ACC112 (cell line): ENCODE measurements at regions not wholly inside any gene's neighbourhood (a gene's known extent, or its start where the extent isn't known, plus 50 kb on each side); places are given as distances from the start of the nearest gene placed in this dataset.

Experiments used
- H2AFZ ChIP-seq: fragments of 200-600 bp; sonication (generic); one replicate; pipeline ENCODE4 v1.6.0; 2017; ENCODE audit warnings: antibody characterized with exemption, low read length; ENCODE audit not compliant: unreplicated experiment
- H3K27ac ChIP-seq: fragments of 200-600 bp; sonication (generic); 2 replicates; pipeline ENCODE4 v1.5.1; 2014; ENCODE audit warnings: low read depth, mild to moderate bottlenecking, antibody characterized with exemption, low read length, moderate library complexity
- H3K27me3 ChIP-seq: fragments of 200-600 bp; sonication (generic); 2 replicates; pipeline ENCODE4 v1.6.1; 2014; ENCODE audit warnings: mild to moderate bottlenecking, antibody characterized with exemption, low read length, moderate library complexity, mixed read lengths; ENCODE audit not compliant: insufficient read depth
- H3K36me3 ChIP-seq: fragments of 200-600 bp; sonication (generic); 2 replicates; pipeline ENCODE4 v1.6.1; 2016; ENCODE audit warnings: mild to moderate bottlenecking, antibody characterized with exemption, low read length, moderate library complexity, mixed read lengths; ENCODE audit not compliant: insufficient read depth
- H3K4me1 ChIP-seq: fragments of 200-600 bp; sonication (generic); one replicate; pipeline ENCODE4 v1.6.1; 2016; ENCODE audit warnings: low read length, mixed read lengths; ENCODE audit not compliant: insufficient read depth, unreplicated experiment, control insufficient read depth
- H3K4me3 ChIP-seq: fragments of 200-600 bp; sonication (generic); 2 replicates; pipeline ENCODE4 v1.5.1; 2014; ENCODE audit warnings: mild to moderate bottlenecking, low read depth, low read length
- H3K79me2 ChIP-seq: fragments of 200-600 bp; sonication (generic); one replicate; pipeline ENCODE4 v1.6.0; 2016; ENCODE audit warnings: low read length; ENCODE audit not compliant: control insufficient read depth, unreplicated experiment, insufficient read depth

DNA sequence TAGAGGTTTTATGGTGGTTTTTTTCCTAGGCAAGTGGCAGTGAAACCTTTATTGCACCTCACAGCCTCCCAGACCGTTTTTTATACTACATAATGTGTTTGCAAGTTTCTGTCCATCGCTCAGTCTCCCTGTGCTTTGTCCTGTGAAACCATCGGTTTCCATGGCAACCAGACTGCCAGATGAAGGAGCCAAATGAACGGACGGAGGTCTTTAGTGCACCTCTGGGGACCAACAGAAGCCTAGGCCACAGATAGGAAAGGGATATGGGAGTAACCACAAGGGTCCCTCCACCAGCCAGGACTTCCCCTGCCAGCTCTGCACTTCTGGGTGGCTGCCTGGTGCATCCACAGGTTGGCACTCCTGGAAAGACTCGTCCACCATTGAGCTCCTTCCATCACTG is 165.0 kb downstream of the CHST1 start:
- Histone ChIP-seq H2AFZ (no peak overlapping the region), H3K27ac (no peak overlapping the region), H3K4me3 (no peak overlapping the region), H3K27me3 (peaks cover 42% of the 10 kb centered on the region), H3K4me1 (peaks cover 7% of the 10 kb centered on the region), H3K36me3 (no peaks in the 10 kb centered on the region), H3K79me2 (no peaks in the 10 kb centered on the region)

DNA sequence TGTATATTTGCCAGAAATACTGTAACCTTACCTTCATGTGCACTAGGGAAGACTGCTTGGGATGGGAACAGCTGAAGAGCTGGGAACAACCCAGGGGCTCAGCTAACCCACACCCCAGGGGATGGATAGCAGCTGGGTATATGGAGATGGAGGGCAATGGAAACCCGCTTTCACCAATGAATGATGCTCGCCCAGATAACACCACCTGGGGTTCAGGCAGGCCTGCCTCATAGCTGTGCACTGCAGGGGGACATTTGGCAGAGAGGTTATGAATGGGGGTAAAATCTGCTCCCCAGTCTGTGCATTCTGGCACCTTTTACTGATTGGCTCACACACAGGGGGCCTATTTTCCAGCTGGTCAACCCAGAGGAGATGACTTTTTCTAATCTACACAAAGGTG is 170.7 kb downstream of the CHST1 start:
- Histone ChIP-seq H3K79me2 (no peaks in the 10 kb centered on the region), H3K36me3 (no peaks in the 10 kb centered on the region), H3K4me1 (no peaks in the 10 kb centered on the region), H3K4me3 (no peak overlapping the region), H2AFZ (no peak overlapping the region), H3K27me3 (peaks cover 90% of the 10 kb centered on the region), H3K27ac (no peak overlapping the region)

DNA sequence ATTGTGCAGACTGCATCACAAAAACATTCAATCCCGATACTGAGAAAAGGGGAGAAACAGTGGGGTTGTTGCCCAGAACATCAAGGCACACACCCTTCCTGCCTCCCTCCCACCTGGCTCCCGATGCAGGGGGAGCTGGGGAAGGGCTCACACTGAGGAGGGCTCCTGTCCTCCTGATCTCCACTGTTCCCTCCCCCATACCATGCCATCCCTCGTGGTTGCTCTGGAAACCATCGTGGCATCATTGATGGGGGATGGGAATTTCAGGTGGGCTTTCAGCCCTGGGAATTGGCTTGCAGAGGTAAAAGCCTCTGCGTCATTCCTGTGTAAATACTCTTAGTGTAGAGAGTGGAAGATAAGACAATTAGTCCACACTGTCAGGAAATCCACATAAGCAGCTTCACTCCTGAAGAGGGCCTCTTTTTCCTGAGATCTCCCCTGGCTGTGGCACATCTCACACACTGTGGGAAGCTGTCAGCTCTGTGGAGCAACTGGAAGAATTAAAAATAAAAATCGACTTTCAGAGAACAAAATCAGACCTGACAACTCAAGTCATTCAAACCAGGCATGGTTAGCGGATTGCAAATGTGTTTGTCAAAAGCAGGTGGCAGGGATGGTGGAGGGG is 176.0 kb downstream of the CHST1 start:
- Histone ChIP-seq H3K27me3 (peaks cover 48% of the 10 kb centered on the region), H3K27ac (no peak overlapping the region), H2AFZ (no peak overlapping the region), H3K79me2 (no peaks in the 10 kb centered on the region), H3K4me1 (peaks cover 9% of the 10 kb centered on the region), H3K36me3 (no peaks in the 10 kb centered on the region), H3K4me3 (no peak overlapping the region)

DNA sequence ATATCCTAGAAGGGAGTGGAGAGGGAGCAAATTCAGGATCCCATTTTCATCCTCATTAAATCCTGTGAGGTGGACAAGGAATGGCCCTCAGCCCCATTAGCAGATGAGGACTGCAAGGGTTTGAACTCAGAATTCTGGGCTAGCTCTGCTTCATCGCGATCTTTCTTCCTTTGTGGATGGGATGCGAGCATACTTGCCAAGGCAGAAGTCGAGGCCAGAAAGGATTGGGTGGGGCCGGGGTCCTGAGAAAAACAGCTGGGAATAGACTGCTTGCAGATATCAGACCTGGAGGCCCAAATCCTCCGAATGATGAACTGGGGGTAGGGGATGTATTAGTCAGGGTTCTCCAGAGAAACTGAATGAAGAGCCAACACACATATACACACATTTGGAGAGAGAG is 179.0 kb downstream of the CHST1 start:
- no peaks in the 10 kb centered on the region for H3K79me2 ChIP-seq
- H3K27ac ChIP-seq = no peak overlapping the region
- H3K27me3 ChIP-seq = peaks cover 28% of the 10 kb centered on the region
- H2AFZ ChIP-seq = no peak overlapping the region
- no peaks in the 10 kb centered on the region for H3K36me3 ChIP-seq
- no peak overlapping the region for H3K4me3 ChIP-seq
- H3K4me1 ChIP-seq = peaks cover 17% of the 10 kb centered on the region

DNA sequence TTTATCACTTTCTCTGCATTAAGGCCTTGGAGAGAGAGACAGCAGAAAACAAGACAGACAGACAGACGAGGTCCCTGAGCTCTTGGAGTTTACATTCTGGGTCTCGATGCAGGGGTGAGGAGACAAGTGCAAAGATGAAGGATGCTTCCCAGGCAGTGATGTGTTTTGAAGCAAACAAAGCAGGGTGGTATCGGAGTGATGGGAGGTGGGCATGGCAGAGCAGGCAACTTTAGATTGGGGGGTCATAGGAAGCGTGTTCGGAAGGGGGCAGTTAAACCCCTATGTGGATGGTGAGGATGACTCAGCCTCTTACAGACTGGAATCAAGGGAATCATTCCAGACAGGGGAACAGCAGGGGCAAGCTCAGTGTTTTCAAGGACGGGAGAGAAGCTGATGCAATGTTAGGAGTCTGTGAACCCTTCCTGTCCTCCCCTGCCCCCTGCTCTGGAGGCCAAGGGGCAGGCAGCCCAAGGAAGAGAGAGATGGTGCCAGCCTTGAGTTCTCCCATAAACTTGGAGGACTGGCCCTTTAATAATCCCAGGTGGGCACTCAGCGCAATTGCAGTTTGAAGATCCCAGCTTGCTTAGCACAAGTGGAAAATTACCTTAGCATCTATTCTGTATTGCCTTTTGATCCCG is 180.2 kb downstream of the CHST1 start:
- Histone ChIP-seq H3K79me2 (no peaks in the 10 kb centered on the region), H2AFZ (no peak overlapping the region), H3K36me3 (no peaks in the 10 kb centered on the region), H3K4me1 (peaks cover 17% of the 10 kb centered on the region), H3K27ac (no peak overlapping the region), H3K27me3 (peaks cover 25% of the 10 kb centered on the region), H3K4me3 (no peak overlapping the region)

DNA sequence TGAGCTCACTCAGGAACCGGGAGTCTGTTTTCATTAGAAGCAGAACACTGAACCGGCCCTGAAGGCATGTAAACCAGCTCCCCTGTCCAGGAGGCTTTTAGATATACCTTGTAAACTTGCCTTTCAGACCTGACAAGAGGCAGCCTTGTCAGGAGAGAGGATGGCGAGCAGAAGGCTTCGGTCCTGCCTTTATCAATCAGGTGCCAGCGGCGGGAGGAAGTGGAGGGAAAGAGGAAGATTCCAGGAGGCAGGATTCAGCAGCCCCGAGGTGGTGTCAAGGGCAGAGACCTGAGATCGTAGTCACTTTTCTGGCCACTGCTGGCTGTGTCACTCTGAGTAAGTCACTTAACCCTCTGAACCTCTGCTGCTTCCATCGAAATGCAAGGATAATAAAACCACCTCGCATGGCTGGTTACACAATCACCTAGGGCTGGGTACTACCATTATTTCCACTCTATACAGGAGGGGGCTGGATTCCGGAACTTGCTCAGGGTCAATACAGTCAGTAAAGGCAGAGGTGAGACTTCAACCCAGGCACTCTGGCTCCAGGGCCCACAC is 181.0 kb downstream of the CHST1 start:
- Histone ChIP-seq H3K27ac (no peak overlapping the region), H3K4me1 (peaks cover 17% of the 10 kb centered on the region), H2AFZ (no peak overlapping the region), H3K27me3 (peaks cover 28% of the 10 kb centered on the region), H3K36me3 (no peaks in the 10 kb centered on the region), H3K4me3 (no peak overlapping the region), H3K79me2 (no peaks in the 10 kb centered on the region)

DNA sequence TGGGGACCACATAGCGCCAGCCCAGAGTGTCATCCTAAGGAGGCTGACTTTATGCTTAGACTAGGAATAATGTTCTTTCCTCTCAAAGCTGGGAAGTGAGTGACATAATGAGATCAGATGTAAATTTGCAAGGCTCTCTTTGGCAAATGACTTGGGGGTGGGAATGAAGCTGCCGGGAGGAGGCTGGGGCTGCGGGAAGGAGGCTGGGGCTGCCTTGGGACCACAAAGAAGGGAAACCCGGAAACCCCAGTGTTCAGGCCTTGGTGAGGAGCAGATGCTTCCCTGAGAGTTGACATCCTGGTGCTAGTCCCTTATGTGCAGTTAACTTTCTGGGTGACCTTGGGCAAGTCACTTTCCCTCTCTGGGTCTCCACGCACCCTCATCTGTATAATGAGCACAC is 182.0 kb downstream of the CHST1 start:
- Histone ChIP-seq H3K4me3 (no peak overlapping the region), H3K4me1 (peaks cover 17% of the 10 kb centered on the region), H3K27me3 (peaks cover 29% of the 10 kb centered on the region), H2AFZ (no peak overlapping the region), H3K27ac (no peak overlapping the region), H3K79me2 (no peaks in the 10 kb centered on the region), H3K36me3 (no peaks in the 10 kb centered on the region)

DNA sequence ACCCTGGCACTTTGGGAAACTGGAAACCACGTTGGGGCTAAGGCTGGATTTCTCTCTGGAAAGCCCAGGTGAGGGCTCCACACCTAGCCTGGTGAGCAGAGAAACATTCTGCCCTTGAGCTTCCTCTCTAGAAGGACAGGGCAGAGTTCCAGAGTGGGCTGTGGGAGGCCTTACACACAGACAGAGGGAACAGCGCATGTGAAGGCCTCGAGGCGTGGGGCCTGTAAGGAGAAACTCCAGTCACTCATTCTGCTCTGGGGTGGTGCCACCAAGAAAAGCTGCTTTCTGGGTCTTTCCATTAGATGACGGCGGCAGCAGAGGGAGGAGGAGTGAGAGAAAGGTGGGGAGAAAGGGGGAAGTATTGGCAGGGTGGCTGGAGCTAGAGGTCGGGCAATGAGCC is 183.1 kb downstream of the CHST1 start:
- no peak overlapping the region for H2AFZ ChIP-seq
- peaks cover 35% of the 10 kb centered on the region for H3K27me3 ChIP-seq
- H3K36me3 ChIP-seq = no peaks in the 10 kb centered on the region
- peaks cover 17% of the 10 kb centered on the region for H3K4me1 ChIP-seq
- H3K27ac ChIP-seq = no peak overlapping the region
- no peaks in the 10 kb centered on the region for H3K79me2 ChIP-seq
- no peak overlapping the region for H3K4me3 ChIP-seq

DNA sequence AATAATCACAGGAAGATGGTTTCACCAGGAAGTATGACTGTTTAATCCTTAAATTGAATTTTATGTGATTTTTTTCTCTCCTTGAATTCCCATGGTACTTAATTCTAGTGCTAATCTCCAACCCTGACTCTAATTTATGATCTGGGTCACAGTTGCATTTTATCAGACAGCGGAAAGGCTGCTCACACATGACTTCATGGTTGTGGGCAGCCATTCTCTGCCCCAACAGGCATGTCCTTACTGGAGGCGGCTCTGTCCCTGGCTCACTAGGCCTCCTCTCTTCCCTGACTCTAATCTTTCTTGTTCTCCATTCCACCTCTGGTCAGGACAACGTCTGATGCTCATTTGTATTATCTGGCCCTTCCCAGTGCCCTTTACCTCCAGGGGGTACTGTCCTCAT is 184.4 kb downstream of the CHST1 start:
- Histone ChIP-seq H3K79me2 (no peaks in the 10 kb centered on the region), H3K36me3 (no peaks in the 10 kb centered on the region), H3K4me1 (peaks cover 17% of the 10 kb centered on the region), H3K27me3 (peaks cover 35% of the 10 kb centered on the region), H2AFZ (no peak overlapping the region), H3K4me3 (no peak overlapping the region), H3K27ac (no peak overlapping the region)

DNA sequence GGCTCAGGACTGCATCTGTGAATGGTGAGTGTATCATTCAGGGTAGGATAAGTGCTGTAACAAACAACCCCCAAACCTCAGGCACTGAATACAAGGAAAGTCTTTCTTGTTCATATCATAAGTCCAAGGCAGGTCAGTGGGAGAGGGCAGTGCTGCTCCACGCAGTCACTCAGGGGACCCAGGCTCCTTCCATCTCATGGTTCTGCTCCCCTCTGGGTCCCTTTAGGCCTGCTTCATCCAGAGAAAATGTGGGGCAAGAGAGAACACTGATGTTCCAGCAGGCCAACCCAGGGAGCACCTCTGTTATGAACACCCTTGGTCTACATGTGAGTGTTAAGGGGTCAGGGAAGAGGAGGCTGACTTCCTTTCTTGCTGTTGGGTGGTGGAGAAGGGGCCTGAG is 187.8 kb downstream of the CHST1 start:
- peaks cover 35% of the 10 kb centered on the region for H3K27me3 ChIP-seq
- H3K4me1 ChIP-seq = no peaks in the 10 kb centered on the region
- no peak overlapping the region for H3K4me3 ChIP-seq

DNA sequence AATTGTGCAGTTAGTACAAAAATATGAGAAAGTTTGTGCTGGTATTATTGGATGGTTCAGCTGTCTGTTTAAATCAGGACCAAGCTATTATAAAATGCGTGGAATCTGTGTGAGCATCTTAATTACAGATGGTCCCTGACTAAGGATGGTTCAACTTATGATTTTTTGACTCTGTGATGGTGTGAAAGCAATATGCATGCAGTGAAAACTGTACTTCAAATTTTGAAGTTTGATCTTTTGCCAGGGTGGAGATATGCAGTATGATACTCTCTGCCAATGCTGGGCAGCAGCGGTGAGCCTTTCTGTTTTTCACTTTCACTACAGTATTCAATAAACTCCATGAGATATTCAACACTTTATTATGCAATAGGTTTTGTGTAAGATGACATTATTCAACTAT is 189.3 kb downstream of the CHST1 start:
- Histone ChIP-seq H3K27ac (no peak overlapping the region), H3K79me2 (no peaks in the 10 kb centered on the region), H3K36me3 (no peaks in the 10 kb centered on the region), H3K4me1 (peaks cover under 1% of the 10 kb centered on the region), H2AFZ (no peak overlapping the region), H3K4me3 (no peak overlapping the region), H3K27me3 (peaks cover 28% of the 10 kb centered on the region)

More for the DNA sequence above, 187.8 kb downstream of the CHST1 start:
- Histone ChIP-seq H3K79me2 (no peaks in the 10 kb centered on the region), H3K27ac (no peak overlapping the region), H2AFZ (no peak overlapping the region), H3K36me3 (no peaks in the 10 kb centered on the region)
